Medulla oblongata (tissue), 1 donor: ENCODE measurements at regions not wholly inside any gene's neighbourhood (a gene's known extent, or its start where the extent isn't known, plus 50 kb on each side); places are given as distances from the start of the nearest gene placed in this dataset.
"Not testable (repeated sequence)": the region's sequence is repeated elsewhere in the genome, so short reads cannot be mapped to it uniquely, and the experiment has no call there.

Source experiments
- DNase-seq: peaks from one replicate; pipeline ENCODE4 v3.0.0-alpha.2; 2015; ENCODE audit errors: extremely low spot score

DNA sequence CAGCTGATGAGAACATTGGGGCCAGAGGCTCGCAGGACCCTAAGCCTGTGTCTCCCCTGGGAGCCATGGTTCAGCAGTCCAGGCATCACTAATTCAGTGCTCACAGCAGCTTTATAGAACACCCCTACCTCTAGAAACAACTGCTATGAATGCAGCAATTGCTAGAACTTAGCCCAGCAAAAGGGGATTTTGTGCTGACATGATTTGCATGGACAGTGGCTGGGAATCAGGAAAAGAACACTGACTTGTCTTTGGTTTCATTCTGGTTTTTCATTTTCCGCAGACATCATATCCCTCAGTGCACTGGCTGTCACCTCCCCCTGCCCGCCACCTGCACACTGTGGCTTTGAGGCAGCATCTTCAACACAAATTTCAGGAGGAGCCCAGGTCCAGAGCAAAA, 3964.9 kb upstream of the TPTE start:
- not testable (repeated sequence) for DNase-seq

DNA sequence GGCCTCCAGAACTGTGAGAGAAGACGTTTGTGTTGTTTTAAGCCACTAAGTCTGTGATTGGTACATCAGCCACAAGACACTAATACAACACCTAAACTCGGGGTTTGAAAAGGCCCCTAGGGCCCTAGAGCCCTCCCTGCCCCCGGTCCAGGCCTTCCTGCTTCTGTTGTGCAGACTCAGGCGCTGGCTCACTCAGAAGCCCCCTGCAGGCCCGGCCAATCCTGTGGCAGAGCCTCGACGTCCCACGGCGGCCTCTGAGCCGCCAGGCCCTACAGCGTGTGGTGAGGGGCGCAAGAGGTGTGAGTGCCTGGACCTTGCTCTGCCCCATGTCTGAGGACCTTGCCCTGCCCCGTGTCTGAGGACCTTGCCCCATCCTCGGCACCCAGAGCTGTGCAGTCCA, 3964.0 kb upstream of the TPTE start:
- DNase-seq = not testable (repeated sequence)

DNA sequence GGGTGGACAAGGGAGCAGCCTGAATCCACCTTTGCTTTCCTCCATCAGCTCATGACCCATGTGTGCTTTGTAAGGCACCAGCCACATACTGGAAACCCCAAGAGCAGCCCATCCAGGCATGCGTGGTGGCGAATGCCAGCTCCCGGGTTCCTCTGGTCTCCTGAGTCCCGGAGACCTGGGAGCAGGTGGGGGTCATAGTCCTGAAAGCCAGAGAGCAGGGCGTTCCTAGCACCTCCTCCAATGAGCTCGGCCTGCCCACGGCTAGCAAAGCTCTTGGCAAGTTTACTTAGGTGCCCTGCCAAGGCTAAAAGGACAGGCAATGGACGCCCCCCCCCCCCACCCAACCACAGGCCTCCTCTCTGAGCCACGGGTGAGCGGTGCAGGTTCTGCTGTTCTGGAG, 3960.2 kb upstream of the TPTE start:
- DNase-seq = not testable (repeated sequence)

DNA sequence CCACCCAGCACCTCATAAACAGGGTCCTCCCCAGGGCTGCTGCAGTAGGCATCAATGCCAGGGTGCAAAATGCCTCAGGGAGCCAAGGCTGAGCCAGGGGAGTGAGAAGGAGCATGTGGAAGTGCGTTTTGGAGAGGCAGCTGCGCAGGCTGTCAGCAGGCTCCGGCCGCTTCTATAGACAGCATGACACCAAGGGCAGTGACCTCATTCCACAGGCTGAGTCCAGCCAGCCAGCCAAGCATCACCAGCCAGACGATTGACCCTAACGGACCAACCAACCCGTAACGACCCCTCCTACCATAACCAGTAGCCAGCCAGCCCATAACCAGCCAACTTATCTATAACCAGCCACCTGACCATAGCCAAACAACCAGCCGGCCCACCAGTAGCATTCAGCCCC, 3959.8 kb upstream of the TPTE start:
- DNase-seq = not testable (repeated sequence)

DNA sequence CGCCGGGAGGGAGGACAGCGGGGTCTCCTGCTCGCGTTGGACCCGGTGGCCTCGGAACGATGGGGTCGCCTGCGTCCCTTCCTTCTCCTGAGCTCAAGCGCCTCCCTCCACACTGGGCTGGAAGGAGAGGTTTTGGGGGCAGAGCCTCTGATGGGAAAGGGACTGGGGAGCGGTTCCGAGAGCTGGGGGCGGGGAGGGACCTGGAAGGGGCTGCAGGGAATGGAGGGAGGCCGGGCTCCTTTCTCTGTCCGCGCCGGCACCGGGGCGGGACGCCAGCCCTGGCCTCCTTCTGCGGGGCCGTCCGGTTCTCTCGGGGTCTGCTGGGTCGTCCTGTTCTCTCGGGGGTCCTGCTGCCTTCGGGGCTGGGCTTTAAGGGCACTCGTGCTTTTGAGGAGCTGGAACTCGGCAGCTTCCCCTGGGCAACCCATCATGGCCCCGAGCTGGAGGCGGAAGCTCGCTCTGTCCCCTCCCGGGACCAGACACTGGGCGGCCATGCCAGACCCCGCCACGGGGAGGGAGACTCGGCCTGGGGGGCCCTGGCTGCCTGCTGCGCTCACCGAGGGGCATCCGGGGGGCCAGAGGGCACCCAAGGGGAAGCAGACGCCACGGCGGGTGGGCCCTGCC, 3956.7 kb upstream of the TPTE start:
- DNase-seq = not testable (repeated sequence)

DNA sequence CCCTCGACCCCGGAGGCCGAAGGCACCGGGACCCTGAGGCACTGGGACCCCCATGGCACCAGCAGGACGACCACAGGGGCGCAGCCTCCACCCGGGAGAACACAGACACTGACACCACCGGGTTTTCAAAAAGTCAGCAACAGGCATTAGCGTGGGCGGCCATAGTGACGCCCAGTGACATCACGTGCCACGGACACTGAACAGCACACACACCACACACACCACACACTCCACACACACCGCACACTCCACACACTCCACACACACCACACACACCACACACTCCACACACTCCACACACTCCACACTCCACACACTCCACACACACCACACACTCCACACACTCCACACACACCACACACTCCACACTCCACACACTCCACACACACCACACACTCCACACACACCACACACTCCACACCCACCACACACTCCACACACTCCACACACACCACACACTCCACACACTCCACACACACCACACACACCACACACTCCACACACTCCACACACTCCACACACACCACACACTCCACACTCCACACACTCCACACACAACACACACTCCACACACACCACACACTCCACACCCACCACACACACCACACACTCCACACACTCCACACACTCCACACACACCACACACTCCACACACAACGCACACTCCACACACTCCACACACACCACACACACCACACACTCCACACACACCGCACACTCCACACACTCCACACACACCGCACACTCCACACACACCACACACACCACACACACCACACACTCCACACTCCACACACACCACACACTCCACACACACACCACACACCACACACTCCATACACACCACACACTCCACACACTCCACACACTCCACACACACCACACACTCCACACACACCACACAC, 3955.9 kb upstream of the TPTE start:
- peak; percentile 1 for DNase-seq

DNA sequence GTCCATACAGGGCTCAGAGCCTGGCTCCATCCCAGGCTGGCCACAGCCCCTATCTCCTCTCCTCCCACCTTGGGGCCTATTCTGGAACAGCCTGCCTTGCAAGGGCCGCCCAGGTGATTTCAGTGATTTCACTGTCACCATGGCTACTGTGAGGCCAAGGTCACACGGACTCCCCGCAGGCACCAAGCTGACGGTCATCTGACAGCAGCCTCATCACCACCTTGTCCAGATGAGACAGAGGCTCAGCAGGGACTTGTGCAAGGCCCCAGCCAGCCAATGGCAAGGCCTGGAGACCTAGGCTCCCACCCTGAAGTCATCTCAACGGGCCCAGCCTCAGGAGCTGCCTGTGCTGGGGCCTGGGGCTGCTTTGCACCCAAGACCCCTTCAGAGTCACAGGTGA, 3953.8 kb upstream of the TPTE start:
- not testable (repeated sequence) for DNase-seq

DNA sequence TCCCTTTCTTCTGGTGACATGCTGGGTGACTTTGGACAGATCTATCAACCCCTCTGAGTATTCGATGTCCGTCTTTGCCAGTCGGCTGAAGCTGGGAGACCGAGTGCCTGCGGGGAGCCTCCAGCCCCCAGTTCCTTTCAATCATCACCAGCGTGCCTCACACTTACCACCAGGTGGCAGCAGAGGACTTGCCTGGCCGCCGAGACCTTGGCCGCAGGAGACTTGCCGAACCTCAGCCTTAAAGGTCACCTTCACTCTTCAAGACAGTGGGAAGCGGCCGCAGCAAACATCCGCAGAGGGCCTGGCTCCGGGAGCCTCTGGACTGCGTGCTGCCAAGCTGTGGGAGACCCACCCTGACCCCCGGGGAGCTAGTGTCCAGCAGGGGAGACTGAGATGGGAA, 3952.2 kb upstream of the TPTE start:
- not testable (repeated sequence) for DNase-seq

DNA sequence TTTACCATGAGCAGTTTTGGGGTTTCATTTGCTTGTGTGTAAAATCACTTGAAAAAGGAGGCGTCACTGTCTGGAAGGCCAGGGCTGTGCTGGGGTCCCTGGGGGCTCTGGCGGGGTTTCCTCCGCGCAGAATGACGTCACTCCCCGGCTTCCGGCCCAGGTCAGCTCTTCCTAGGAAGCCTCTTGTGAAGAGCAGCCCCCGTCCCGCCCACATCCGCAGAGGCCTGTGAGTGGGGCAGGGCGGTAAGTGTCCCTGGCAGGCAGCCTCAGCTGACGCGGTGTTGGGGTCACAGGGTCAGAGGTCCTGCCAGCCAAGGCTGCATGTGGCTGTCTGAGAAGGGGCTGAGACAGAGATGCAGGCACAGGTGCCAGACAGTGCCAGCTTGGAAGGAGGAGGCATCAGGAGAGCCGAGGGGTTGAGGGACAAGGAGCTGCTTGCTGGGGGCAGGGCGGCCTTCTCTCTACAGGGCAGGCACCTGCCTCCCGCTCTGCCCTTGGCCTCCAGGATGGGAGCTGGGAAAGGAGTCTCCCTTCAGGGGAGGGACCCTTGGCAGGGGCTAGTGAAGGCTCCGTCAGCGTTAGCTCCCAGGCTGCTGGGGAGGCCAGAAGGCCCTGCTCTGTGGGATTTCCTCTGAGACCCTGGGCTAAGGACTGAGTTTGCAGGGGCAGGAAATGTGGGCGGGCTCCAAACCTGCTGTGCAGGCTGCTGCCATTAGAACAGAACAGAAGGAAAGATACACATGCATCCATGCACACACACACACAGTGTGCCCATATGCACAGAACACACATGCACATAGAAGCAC, 3951.6 kb upstream of the TPTE start:
- not testable (repeated sequence) for DNase-seq

DNA sequence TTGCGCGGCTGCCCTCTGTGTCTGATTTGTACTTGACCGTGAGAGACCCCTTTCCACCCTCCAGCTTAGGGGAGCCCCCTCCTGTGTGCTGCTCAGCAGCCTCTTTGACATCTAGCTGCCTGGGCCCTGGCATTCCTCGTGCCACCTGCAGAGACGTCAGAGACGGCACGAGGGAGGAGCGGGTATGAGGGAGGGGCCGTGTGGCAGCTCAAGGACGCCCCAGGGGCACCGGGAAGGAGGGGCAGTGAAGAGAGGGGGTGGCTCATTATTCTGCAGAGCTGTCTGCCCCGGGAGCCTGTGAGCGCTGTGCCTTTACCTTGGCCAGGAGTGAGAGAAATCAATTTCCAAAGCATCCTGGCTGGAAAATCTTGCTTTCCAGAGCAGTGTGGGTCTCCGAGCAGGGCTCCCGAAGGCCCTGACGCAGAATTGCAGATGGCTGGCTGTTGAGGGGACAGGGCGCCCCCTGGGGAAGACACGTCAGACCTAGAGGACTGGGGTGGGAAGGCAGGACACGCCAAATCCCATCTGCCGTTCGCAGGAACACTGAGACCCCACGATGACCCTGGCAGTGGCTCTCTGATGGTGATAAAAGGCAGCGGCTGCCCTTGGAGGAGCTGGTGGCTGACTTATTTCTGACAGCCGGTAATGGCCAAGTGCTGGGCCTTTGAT, 3950.5 kb upstream of the TPTE start:
- not testable (repeated sequence) for DNase-seq

DNA sequence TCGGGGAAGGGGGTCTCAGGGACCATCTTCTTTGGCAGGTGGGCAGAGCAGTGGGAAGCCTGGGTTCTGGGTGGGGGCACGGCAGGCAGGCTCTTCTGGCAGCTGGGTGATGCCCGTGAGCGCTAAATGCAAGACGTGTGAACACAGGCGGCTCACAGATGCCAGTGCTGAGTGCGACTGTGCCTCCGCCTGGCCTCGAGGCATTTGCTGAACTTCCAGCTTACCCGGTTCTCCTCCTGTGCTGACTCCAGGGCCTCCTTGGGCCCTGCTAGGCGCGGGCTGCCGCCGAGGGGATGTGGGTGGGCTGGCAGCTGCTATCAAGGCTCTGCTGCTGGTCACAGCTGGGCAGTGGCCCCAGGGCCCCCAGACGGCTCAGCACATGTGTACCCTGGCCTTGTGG, 3947.8 kb upstream of the TPTE start:
- DNase-seq = not testable (repeated sequence)

DNA sequence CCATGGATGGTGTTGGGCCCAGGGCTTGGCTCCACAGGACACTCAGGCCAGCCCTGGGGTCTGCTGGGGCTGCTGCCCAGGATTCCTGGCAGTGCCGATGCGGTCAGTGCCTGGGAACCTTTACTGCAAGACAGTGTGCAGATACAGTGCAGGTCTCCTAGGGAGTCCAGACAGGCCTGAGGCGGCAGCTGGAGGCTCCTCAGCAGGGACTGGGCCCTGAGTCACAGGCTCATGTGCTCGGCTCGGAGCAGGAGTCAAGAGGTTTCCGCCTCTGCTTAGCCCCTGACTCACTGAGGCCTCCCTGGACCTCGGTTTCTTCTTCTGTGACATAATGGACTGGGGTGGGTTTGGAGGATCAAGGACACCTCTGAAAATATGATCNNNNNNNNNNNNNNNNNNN, 3941.6 kb upstream of the TPTE start:
- not testable (repeated sequence) for DNase-seq
